SK-N-SH (cell line): ENCODE measurements at regions not wholly inside any gene's neighbourhood (a gene's known extent, or its start where the extent isn't known, plus 50 kb on each side); places are given as distances from the start of the nearest gene placed in this dataset.

Source experiments
- CTCF ChIP-seq: fragments of 200-600 bp; sonication (generic); IDR thresholded peaks from 2 replicates; pipeline ENCODE4 v1.6.1; 2017; ENCODE audit warnings: antibody characterized with exemption, mild to moderate bottlenecking, moderate library complexity
- ELF1 ChIP-seq: IDR thresholded peaks from 2 replicates; pipeline ENCODE4 v1.4.0; 2012
- EZH2phosphoT487 ChIP-seq: fragments of 200-600 bp; sonication (generic); IDR thresholded peaks from 2 replicates; pipeline ENCODE4 v1.6.1; 2017; ENCODE audit warnings: low read depth, mixed run types, mild to moderate bottlenecking, antibody characterized with exemption, moderate library complexity, borderline replicate concordance
- GABPA ChIP-seq: IDR thresholded peaks from 2 replicates; pipeline ENCODE4 v1.4.0; 2012; ENCODE audit warnings: low read depth, mild to moderate bottlenecking
- POLR2AphosphoS5 ChIP-seq: IDR thresholded peaks from 2 replicates; pipeline ENCODE4 v1.6.1; 2012; ENCODE audit warnings: low read depth, low read length
- RAD21 ChIP-seq: IDR thresholded peaks from 2 replicates; pipeline ENCODE4 v1.6.1; 2012; ENCODE audit warnings: mild to moderate bottlenecking, low read length
- REST ChIP-seq: IDR thresholded peaks from 2 replicates; pipeline ENCODE4 v1.6.1; 2012; ENCODE audit warnings: mild to moderate bottlenecking, low read depth, low read length, moderate library complexity
- SIN3A ChIP-seq: IDR thresholded peaks from 2 replicates; pipeline ENCODE4 v1.6.1; 2012; ENCODE audit warnings: low read depth, mild to moderate bottlenecking, low read length, moderate library complexity, borderline replicate concordance
- ZBTB33 ChIP-seq: IDR thresholded peaks from 2 replicates; pipeline ENCODE4 v1.4.0; 2012; ENCODE audit warnings: low read depth, borderline replicate concordance

GRCh38 chr12:61687407-61687806, 572.8 kb upstream of the USP15 start:
- no peak for TF ChIP-seq GABPA
- TF ChIP-seq CTCF, result no peak
- no peak for TF ChIP-seq REST
- TF ChIP-seq POLR2AphosphoS5, result no peak
- TF ChIP-seq EZH2phosphoT487, result no peak
- no peak for TF ChIP-seq ZBTB33
- TF ChIP-seq ELF1, result no peak
- no peak for TF ChIP-seq SIN3A
- no peak for TF ChIP-seq RAD21
